HG02759 (cell line): ENCODE measurements at regions not wholly inside any gene's neighbourhood (a gene's known extent, or its start where the extent isn't known, plus 50 kb on each side); places are given as distances from the start of the nearest gene placed in this dataset.

Experiments used
- ATAC-seq: cut with Tn5 transposase; IDR thresholded peaks from one replicate; pipeline ENCODE4 v1.9.1; 2021; ENCODE audit warnings: mild to moderate bottlenecking, moderate library complexity; ENCODE audit not compliant: unreplicated experiment

DNA sequence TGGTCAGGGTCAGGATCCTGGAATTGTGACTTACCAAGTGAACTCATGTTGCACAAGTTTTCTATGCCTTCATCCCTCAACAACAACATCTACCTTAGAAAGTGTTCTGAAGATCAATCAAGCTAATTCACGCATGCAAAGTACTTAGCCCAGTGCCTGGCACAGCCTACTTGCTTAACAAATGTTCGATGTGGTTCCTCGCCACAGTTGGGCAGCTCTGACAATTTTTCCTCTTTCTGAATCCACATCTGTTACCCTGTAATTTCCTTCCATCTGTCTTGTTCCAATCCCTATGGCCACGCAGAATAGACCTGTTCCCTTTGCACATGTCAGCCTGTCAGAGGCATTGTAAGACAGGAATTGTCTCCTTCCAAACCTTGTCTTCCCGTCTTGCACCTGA, 1415.2 kb downstream of the TBC1D22A start:
- ATAC-seq = no peak

DNA sequence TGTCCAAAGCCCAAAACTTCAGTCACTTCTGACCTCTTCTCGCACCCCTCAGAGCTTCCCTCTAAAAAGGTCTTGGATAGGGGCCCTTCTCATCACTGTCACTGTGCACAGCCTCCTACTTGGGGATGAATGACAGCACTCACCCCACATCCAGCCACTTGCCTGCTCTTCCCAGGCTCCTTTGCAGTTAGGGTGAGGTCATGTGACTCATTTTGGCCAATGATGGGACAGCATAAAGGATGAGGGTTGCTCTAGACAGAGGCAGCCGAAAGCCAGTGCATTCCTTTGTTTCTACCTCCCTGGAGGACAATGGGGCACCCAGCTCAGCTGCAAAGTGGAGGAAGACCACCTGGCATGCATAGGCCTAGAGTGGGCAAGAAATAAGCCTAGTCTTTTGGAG, 1413.3 kb downstream of the TBC1D22A start:
- ATAC-seq = no peak

DNA sequence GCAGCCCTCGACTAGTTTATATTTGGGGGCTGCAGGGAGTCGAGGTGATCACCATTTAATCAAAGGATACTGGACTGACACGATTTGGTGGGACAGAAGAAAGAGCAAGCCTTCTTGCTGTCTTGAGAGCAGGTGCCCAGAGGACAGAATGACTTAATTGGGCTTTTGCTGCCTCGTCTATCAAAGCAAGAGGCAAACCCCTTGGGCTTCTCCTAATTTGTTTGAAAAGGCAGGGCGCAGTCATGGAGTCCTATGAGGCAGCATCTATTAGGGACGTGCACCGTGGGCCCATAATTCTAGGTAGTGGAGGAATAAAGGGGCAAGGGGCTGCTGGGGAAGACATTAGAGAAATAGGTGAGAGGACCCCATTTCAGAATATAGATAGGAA, 1411.3 kb downstream of the TBC1D22A start:
- no peak for ATAC-seq

DNA sequence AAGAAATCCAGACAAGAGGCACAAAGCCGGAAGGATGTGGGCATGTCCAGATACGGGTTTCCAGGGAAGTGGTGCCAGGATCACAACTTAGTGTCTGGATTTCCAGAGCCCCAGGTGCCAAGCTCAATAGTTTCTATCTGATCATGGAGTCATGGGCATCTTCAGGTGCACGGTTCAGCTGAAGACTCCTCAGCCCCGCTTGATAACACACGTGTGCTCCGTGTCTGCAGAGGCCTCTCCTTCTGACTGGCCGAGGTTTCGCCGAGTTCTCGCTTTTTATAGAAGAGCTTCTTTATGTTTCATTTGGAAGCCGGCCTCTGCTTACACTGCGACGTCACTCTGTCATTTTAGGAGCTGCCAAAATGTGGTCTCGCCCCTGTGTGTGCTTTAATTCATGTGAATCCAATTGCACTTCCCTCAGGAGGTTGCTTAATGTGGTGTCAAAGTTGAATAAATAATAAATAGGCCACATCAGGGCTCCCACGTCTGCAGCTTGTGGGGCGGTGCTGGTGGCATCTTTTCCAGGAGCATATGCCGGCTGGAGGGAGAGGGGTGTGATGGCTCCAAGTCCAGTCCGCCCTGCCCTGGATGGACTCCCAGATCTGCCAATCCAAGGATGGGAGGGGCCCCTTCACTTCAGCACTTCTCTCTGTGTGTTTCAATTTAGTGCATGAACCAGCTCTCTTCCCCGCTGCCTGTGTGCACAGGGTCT, 1410.8 kb downstream of the TBC1D22A start:
- no peak for ATAC-seq

DNA sequence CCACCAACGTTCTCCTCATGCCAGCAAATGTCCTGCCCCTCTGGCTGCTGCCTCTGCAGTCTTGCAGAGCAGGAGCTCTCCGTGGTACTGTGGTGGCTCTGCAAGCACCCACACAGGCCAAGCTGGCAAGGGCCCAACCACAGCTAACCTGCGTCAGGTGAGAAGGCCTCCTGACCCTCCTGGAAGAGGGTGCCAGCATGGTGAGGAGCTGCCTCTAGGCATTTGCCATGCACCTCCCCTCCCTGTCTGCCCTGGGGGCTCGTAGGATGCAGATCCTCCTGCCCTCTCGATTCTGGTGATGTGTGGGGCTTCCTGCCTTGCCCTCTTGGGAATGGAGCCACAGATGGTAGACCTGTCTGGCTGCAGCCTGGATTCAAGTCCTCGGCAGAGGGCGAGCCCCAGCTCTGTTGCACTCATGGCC, 1408.8 kb downstream of the TBC1D22A start:
- ATAC-seq = no peak

DNA sequence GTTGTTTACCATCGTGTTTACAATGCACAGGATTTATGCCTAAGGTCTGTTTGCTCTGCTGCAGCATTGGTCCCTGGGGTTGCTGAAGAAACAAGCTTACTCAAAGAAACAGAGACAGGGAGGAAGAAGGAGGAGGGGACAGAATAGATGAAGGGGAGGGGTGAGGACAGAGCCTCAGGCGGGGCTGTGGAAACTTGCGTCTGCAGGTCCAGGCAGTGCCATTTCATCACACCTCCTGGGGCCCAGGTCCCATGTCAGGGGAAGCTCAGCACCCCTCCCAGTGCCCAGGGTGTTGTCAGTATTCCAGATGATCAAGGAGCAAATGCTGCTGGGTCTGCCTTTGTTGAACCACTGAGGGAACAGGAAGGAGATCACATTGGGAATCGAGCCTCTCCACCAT, 1406.8 kb downstream of the TBC1D22A start:
- ATAC-seq = no peak

DNA sequence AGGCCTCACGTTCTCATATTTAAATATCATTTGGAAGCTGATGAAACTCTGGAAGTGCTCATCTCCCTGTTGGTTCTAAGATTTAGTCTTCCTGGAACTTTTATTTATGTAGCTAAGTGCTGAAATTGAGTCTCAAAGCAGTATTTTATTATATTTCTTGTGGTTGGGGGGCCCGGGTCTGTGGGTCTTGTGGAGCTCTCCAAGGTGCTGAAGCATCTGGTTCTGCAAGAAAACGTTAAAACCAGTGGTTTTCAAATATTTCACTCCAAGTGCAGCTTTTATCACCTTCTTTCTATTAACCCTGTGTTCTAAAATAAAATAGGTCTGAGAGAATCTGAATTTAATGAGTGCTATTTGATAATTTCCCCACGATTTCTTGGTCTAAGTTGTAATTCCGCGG, 1404.8 kb downstream of the TBC1D22A start:
- ATAC-seq = no peak

DNA sequence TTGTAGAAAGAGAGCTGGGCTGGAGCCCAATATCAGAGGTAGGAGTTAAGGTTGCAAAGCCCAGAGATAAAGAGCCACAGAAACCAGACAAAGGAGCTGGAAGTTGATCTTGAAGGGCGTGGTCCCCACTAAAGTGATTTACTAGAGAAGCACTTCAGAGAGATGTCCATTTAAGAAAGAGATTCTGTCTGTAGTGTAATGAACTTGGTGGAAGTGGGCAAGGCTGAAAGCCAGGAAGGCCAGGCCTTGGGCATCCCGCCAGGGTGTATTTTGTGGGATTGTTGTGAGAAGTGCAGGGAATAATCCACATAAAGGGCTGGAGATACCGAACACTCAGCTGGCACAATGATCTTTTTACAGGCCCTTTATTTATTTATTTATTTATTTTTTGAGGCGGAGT, 1398.8 kb downstream of the TBC1D22A start:
- no peak for ATAC-seq

DNA sequence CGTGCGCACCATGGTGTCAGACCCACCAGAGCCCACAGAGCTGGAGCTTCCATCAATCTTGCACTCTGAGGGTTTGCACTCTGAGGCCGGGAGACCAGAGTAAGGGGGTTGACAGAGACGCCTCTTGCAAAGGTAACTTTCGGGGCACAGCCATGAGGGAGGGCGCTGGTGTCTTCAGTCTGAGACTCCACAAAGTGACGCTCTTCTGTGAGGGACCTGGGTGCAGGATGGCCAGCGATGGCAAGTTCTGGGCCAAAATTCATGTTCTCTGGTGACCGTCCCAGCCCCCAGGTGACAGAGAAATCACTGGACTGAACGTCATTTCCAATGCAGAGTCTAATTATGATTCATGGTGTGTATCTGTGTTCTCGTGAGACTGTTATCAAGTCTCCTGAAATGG, 1395.2 kb downstream of the TBC1D22A start:
- no peak for ATAC-seq

DNA sequence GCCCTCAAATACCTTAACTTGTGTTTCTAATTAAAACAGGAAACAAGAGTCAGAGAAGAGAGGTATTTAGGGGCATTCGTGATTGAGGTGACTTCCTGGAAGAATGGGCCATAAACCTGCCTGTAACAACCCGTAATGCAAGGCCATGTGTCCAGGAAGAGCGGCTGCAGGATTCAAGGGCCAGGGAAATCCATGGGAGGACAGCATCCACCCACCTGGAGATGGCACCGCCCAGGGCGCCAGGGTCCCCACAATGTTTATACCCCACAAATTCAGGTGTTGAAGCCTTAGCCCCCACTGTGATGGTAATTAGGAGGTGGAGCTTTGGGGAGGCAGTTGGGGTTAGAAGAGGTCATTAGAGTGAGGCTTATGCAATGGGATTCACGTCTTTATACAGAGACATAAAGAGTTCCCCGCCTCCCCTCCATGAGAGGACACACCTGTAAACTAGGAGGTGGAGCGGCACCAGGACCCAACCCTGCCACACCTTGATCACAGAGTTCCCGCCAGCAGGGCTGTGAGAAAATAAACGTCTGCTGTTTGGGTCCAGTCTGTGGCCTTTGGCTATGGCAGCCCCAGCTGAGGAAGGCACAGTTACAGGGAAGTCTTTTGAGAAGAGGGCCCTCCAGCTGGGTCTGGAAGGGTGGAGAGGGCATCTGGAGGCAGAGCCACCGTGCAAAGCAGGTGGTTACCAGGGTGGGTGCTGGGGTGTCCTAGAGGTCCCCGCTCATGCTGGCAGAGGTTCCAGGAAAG, 1394.3 kb downstream of the TBC1D22A start:
- ATAC-seq = no peak

DNA sequence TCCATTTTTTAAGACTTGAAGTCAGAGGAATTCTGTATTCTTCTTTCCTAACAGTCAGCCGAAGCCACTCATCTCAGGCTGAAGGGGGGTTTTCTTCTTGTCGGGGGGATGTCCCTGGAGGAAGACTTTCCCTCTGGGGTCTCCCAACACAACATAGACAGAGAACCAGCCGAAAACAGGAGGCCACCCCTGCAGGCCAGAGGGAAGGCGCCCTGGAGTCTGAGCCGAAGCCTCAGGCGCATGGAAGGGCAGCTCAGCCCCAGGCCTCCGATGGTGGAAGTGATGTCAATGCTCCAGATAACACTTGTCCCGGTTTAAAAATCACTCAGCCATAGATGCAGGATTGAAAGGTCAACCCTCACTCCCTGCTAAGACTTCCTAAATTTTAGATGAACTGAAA, 1393.0 kb downstream of the TBC1D22A start:
- ATAC-seq = no peak

DNA sequence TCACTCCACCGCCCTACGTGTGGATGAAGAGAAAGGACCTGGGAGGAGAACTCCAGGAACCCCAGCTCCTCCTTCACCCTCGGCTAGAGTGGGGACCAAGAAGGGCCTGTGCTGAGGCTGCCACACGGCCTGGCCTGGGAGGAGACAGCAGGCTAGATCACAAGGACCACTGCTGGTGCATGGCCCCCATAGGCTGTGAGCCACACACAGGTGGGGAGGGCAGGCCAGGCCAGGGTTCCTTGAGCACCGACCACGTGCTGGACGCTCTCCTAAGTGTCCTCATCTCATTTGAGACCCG, 1392.4 kb downstream of the TBC1D22A start:
- no peak for ATAC-seq

DNA sequence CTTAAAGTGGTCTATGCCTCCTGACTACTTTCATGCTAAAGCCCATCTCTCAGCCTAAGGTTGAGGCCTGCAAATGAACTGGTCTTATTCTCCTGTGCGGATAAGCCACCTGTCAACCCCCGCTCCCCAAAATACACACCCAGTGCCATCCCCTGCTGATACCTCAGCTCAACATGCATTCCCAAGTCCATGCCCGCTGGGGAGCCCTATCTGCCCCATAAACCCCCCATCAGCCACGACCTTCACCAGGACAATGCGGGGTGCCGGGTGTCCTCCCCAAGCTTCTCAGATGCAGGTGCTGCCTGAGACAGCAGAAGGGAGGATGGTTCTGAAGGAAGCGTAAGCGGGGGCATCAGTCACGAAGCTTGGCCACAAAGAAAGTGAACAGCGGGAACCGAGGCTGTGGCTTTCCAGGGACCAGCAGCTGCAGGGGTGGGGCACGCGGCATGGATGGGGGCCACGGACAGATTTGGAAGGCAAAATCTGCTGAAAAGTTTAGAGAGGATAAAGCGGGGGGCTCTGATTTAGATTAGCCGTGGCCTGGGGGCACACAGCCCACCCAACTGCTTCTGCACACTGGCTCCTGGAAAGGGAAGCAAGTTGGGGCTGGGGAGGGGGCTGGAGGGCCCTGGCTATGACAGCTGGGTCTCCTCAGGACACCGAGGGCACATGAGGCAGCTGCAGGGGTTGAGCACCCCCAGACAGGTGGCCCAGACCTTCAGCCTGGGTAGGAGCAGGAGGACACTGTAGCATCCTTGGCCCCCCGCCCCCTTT, 1391.9 kb downstream of the TBC1D22A start:
- ATAC-seq = no peak

DNA sequence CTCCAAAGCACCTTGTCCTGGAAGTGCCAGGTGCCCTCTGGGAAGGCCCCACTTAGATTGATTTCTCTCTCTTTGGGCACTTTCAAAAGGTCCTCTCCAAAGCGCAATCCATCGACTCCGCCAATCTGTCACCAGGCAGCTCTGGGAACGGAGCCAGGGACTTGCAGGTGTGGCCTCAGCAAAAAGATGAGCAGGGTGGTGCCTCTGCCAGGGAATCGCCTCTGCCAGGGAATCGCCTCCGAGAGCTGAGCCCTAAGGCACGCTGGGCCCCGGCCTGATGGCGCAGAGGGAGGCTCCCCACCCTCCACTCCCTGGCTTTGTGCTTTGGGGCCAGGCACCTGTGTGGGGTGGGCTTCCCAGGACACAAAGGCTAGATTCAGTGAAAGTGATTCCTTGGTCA, 1391.3 kb downstream of the TBC1D22A start:
- no peak for ATAC-seq

DNA sequence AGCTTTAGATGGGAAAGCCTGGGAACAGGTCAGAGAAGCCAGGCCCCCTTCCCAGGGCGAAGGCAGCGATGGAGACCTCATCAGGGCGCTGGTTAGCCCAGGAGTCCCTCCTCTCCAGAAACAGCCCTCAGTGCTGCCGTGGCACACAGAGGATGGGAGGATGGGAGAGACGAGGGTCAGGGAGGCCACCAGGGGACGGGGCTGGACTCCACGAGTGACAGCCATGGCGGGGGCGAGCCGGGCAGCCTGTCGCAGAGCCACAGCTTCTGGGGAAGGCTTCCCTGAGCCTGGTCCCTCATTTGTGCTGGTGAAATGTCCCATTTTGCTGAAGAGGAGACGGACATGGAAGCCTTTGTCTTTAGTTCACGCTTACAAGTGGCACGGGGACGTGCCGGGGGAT, 1390.5 kb downstream of the TBC1D22A start:
- ATAC-seq = no peak

DNA sequence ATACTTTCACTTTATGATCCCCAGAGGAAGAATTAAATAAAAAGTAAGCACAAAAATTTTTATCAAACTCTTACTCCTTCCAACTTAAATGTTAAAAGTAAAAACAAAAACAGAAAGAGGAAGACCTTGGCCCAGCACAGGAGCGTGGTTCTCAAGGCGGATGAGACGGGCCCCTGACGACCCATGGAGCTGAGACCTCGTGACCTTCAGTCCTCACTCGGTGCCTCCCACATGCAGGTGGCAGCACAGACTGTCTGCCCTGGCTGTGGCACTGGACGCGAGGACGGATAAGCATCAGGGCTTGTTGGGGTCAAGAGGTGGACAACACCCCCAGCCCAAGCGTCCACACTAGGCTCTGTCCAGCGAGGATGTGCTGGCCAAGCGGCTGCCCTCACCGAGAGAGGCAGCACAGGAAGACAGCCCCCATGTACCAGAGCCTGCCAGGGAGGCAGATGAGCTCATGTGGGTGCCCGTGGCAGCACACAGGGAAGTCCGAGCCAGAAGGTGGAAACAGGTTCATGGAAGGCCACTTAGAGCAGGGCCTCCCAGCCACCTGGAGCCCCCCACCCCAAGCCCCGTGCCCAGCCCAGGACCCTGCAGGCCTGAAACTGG, 1389.8 kb downstream of the TBC1D22A start:
- no peak for ATAC-seq

DNA sequence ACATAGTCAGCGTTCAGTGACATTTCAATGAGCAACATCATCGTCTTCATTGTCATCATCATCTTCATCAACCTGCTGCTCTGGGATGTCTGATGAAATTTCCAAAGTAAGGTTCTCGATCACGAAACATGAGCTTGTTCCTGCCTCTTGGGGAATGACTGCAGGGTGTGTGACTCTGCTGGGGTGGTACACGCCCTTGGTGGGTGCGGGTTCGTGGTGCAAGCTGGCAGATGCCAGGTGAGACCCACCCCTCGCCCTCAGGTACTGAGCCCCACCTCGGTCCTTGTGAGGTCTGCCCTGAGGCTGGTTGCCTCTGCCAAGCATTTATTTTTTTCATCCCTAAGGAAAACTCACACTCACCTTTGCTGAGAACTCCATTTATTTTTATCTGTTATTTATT, 1389.2 kb downstream of the TBC1D22A start:
- ATAC-seq = no peak

DNA sequence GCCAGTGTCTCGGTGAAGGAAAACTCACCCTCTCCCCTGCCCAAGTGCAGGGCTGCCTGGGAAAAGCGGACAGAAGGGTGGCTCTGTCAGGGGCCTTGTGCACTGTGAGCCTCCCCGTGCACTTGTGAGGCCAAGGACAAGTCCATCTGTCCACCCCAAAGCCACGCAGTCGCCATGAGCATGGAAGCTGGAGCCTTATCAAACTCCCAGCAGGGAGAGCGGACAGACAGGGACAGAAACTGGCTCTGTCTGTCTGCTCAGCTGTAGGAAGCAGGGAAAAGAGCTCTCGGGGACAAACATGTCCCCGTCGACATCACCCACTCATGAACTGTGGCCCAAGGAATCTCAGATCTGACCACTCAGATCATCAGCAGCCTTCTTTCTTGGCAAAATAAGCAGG, 1385.4 kb downstream of the TBC1D22A start:
- ATAC-seq = no peak

DNA sequence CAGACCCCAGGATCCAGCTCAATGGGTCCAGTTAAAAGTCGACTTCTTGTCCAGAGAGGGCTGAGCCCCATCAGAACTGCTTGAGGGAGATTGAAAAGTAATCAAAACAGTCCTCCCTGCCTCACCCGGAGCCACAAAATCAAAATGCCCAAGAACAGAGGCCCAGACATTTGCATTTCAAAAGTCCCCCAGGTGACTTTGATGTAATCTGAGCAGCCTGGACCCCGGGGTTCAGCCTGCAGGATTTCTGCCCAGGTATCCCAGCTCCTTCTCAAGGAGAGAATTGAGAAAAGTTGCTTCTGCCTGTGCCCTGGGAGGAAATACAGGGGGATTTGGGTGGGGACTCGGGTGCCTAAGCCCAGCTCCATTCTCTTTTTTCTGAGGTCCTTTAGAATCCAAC, 1385.0 kb downstream of the TBC1D22A start:
- no peak for ATAC-seq

DNA sequence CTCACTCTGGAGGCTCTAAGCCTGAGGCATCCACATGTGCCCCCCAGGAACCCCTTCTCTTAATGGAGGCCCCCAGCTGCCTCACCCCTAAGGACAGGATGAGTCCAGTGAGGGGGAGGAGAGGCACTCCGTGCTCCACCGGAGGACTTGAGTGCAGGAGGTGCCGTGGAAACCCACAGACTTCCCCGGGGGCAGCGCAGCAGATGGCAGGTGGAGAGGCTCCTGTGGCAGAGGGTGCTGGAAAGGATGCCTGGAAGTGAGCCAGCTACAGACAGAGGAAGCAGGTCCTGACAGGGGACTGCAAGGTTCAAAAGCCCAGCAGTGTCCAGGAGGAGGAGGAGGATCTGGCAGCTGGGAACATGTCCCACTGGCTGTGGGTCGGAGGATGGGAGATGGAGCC, 1384.0 kb downstream of the TBC1D22A start:
- no peak for ATAC-seq

DNA sequence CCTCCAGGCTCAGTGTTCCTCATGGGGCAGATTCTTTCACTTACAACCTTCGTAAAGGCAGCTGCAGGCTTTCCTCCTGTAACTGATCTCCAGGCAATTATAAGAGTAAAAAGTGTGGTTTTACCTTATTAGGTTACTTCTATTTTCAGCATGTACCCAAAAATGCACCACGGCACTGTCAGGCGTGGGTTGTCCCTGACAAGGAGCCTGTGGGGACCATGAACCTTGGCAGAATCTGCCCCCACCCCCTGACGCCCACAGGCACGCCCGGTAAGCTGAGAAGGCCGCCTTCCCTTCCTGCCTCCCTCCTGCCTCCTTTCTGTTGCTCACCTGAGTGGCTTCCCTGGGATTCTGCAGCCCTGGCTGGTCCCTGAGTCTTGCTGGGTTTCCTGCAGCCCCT, 1383.3 kb downstream of the TBC1D22A start:
- ATAC-seq = no peak

DNA sequence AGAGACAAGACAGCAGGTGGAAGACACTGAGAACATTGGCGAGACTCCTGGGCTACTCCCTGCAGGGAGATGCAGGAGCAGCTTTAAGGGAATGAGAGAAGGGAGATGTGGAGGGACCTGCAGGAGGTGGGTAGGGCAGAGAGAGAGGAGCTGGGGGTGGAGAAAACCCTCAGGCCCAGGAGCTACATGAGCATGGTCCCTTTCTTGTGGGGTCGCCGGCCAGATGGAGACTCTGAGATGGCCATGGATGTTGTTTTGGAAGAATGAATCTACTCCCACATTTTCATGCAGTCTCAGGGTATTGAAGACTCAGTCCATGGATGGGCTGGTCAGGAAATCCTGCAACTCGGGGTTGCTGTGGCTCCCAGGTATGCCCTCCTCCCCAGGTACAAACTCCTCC, 1381.9 kb downstream of the TBC1D22A start:
- no peak for ATAC-seq
